NCI-H1105 treated with DMSO at 0.1 percent for 48 hours (cell line): ENCODE measurements at regions not wholly inside any gene's neighbourhood (a gene's known extent, or its start where the extent isn't known, plus 50 kb on each side); places are given as distances from the start of the nearest gene placed in this dataset.

Experiments
- DNase-seq: peaks from one replicate; lab custom pipeline; 2025; lab: John Stamatoyannopoulos, UW

DNA sequence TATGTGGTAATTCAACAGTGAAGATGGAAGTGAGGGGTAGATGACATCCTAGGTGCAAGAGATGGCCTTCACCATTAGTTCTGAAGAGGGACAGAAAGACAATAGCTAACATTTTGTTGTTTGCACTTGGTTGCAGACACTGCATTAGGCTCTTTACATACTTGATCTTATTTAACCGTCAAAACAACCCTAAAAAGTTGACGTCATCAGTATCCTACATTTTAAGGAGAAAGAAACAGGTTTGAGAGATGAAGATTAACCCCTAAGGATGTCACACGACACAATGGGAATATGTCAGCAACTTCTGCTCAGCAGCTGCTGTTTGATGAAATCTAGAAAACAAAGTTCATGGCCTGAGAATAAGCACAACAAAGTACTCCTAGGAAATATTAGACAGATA is 72.6 kb upstream of the MC3R start:
- no peak for DNase-seq

DNA sequence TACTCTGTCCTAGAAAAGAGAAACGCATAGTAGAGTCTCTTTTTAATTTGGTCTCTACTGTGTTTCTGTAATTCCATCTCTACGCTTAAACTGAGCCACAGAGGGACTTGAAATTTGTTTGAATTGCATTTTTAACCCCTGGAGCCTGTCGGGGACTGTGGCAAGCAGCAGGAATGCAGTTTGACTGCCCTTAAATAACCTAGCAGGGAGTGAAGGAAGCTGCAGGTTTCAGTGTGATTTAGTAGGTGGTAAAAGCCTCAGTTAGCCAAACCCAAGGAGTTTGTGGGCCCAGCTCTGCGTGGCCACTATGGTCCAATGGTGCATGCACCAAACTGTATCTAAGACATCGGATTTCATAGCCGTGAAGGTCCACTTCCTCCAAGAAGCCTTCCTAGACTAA is 70.3 kb upstream of the MC3R start:
- no peak for DNase-seq

DNA sequence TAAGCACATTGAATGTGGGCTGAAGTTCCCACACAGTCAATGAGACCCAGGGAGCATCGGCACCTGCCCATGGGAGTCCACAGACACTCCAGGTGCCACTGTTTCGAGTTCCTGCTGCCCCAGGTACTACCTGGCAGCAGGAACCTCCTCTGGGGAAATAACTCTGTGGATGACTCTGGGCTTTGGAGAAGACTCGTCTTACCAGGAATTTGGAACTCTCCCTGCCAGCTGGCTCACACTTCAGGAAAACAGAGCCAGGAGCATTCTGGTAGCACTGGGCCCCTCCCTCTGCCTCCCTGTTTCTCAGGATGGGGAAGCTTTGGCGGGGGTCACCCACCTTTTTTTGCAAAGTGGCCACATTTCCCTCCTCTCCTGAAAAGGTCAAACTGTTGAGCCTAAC is 69.5 kb upstream of the MC3R start:
- DNase-seq: no peak

DNA sequence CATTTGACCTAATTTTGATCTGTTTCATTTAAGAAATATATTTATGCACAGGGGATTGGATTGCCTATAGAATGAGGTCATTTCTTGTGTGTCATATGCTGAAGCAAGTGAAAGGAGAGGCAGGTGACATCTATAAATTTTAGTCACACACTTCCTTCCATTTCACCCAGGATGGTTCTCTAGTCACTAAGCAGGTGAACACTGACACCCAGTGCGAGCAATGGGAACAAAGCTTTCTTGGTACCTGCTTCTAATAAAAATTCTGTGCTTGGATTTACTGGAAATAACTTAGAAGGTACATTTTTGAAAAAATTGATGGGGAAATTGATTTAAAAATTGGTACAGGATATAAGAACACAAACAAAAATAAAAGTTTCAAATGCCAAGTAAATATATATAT is 66.9 kb upstream of the MC3R start:
- no peak for DNase-seq

DNA sequence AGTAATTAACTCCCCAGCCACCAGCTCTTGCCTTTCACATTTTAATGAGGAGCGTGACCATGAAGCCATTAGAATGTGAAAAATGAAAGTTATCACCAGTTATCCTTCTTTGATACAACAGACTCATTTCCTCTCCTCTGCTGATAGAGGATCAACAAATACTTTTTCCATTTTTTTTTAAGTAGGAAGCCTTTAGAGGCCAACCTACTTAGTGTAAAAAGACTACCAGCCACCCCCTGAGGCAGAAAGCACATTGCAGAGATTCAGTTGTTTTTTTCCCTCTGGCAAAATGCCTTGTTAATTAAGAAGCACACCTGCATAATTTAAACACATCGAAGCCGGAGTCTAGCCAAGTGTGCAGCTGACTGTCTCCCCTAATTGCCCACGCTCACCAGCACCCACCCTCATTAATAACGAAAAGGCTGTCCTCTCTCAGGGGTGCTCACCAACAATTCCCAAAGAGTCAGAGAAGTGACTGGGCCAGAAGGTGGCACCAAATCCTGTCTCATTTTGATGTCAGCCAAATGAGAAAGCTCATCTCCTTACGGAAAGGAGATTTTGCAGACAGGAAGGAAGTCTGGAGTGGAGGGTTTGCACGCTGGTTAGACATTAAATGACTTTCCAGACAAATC is 60.9 kb upstream of the MC3R start:
- peak; percentile 97 for DNase-seq

DNA sequence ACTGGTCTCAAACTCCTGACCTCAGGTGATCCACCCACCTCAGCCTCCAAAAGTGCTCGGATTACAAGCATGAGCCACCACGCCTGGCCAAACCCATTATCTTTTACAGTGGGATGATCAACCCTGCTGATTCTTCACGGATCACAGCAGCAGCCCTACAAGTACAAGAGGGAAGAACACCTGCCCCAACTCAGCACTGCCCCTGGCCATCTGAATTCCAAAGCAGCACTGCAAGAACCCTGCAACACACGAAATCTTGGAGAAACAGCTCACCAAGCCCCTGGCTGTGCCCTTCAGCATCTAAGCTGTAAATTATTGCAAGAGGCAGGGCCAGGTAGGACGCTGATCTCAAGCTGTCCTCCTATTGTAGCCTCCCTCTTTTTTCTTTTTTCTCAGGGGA is 54.5 kb upstream of the MC3R start:
- no peak for DNase-seq

DNA sequence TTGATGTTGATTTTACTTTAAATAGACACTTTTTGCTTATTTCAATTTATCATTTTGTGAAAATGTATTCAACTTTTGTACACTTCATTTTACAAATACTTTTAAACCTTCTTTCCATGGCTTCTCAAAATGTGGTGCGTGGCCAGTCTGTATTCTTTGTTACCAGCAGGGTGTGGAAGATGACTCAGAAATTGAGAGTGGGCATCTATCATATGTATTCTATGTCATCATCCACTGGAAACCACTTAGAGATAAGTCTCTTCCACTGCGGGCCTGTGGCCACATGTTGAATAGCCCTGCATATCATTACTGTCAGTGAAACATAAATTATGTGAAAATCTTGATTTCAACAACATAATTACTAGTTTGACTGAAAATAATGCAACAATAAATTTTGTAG is 52.6 kb upstream of the MC3R start:
- DNase-seq: no peak
